GM19328 (cell line): ENCODE measurements at regions not wholly inside any gene's neighbourhood (a gene's known extent, or its start where the extent isn't known, plus 50 kb on each side); places are given as distances from the start of the nearest gene placed in this dataset.

Experiments
- ATAC-seq: cut with Tn5 transposase; IDR thresholded peaks from one replicate; pipeline ENCODE4 v1.9.1; 2021; ENCODE audit warnings: mild to moderate bottlenecking, moderate library complexity; ENCODE audit not compliant: unreplicated experiment

DNA sequence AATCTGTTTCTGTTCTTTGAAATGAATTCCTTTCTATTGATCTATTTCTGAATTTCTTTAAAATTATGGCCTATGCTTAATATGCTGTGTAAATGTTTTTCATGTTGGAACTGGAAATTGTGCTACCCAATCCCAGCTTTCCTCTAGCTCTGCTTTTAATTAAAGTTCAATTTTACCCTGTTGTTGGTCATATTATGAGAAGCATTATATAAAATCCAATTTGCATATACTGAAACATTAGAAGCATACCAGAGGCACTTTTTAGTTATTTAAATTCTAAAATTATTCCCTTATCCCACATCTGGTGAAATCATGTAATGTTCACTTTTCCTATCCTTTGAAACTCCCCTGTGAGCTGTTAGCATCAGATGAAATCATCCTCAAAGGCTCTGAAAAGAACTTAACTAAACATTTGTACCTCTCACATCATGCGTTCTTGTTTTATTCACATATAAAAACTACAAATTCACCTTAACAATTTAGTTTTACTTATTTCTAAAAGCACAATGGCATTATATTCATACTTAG is 160.6 kb upstream of the COL21A1 start:
- ATAC-seq = no peak

DNA sequence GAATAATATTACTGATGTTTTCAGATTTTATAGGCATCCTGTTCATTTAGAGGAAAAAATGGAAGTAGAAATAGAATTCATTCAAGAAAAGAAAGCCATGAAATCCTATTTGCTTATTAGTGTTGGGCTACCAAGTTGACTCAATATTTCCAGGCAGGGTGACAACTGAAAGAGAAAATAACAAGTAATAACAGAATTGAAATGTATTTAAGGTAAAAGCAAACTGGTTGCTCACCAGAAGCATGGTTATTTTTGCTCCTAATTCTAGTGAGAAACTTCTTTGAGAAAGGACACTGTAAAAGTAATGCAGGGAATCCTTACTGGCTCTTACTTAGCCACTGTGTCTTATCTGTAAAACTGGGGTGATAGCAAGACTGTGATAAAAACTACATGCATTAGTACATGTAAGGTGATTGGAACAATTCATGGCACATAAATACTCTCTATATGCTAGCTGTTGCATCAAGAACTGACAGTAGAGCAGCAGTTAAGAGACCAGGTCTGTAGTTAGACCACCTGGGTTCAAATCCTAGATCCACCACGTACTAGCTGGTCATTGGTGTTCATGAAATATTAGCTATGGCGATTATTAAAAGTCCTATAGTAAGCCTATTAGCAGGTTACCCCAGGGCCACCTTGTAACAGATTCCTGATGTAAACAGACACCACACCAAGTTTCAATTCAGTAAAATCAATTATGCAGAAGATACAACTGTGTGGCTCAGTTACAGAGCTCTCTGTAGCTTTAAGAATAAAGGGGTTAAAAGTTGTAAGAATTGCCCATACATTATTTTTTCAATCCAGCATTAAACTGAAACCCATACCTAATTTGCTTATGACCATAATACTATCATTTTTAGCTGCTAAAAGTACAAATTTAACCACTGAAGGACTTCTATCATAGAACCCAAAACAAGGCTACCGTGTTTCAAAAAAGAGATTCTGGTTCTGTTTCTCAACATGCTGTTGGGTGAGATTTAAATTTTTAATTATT is 159.2 kb upstream of the COL21A1 start:
- peak; percentile 51 for ATAC-seq

DNA sequence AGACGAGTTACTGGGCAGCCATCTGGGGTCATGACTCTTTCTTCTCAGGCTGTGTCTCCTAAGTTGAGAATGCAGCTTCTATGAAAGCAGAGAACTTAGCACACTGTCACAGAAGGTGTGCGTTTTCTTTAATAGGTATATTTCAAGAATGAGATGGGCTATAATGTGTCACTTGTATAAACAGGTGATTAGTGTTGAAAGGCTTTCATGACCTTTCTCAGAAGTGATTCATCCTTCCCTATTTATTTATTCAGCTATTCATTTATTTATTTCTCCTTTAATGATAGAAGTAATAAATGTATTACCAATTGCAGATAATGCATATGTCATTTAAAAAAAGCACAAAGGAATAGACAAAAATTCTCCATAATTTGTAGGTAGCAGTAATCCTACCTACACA is 157.2 kb upstream of the COL21A1 start:
- no peak for ATAC-seq

DNA sequence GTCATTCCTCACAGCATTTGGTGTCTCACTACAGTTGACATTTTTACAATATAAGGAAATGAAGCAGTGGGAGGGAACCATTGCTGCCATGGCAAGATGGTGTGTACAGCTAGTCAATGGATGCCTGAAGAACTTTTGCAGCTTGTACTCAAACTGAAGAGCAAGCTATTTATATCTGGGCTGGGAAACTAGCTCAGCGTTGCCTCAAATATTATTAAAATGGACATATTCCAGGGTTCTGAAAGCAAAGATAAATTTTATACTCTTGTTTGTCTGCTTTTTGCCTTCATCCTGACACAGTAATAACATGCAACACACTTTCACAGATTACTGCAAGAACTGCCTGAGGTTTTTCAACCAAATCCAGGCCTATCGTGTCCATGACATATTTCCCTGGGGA is 156.4 kb upstream of the COL21A1 start:
- no peak for ATAC-seq

DNA sequence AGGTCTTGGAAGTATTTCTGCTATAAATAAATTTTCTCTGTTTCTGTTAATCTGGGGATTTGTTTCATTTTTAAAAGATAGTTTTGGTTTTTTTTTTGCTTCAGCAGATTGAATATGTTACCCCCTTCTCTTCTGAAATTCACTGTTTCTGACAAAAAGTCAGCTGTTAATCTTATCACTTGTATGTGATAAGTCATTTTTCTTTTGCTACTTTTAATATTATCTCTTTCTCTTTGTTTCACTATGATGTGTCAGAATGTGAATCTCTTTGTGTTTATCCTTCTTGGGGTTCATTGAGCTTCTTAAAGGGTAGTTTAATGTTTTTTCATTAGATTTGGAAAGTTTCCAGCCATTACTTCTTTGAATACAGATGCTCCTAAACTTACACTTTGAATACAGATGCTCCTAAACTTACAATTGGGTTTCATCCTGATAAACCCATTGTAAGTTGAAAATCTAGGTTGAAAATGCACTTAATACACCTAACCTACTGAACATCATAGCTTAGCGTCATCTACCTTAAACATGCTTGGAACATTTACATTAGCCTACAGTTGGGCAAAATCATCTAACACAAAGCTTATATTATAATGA is 154.2 kb upstream of the COL21A1 start:
- ATAC-seq = no peak

DNA sequence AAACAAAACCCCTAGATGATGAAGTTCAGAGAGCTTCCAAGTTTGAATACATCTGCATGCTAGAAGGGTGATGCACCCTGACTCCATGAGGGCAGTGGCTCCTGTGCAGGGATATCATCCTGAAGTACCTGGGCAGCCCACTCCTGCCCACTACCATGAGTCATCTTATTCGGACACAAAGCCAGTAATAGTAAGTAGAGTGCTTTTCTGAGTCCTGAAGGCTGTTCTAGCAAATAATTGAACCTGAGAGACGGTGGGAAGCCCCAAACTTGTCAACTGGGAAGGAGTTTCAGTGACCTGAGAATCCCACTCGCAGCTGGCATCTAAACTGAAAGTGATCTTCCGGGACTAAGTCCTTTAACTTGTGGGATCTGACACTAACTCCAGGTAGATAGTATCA is 152.9 kb upstream of the COL21A1 start:
- ATAC-seq = no peak

DNA sequence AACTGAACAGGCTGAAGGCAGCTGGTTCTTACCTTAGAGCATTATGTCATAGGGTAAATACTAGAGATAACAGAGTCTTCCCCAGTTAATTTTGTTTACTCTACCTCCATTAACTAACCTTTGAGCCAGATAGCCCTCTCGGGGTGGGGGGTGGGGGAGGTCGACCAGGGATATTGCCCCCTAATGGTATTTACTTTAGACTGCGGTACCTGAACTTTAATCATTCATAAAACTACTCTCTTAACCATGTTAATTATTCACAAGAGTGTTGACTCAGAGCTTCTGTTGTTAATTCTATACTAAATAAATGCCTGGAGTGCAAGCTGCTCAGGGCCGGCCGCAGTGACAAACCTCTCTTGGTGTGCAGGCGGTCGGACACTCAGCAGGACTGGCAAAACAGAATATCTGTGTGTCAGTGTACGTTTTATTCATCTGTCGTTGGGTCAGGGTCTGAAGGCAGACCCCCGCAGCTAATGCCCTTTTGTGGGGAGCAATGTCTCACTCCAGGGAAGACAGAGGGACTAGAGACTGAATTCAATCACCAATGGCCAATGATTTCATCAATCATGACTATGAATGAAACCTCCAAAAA is 152.4 kb upstream of the COL21A1 start:
- ATAC-seq = no peak

DNA sequence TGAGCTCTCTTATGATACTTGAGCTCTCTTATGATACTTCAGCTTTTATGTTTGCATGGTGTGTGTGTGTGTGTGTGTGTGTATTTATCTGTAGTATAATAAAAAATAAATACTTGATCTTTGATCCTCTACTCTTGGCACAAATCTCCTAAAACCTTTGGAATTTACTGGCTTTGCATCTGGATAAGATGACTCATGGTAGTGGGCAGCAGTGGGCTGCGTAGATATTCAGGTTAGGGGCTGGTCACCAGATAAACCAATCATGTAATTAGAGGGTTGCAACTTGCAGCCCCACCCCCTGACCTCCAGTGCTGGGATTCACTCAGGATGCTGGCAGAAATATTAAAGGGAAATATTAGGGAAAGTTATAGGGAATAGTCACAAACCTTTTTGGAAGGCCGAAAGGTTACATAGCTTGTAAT is 151.9 kb upstream of the COL21A1 start:
- ATAC-seq = no peak

DNA sequence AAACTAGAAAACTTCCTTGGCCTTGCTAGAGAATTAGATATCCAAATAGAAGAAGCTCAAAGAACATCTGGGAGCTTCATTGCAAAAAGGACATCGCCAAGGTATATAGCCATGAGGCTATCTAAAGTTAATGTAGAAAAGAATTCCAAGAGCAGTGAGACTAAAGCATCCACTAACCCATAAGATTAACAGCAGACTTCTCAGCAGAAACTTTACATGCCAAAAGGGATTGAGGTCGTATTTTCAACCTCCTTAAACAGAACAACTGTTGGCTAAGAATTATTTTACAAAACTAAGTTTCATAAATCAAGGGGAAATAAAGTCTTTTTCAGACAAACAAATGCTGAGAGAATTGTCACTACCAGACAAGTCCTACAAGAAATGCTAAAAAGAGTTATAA is 149.1 kb upstream of the COL21A1 start:
- no peak for ATAC-seq

DNA sequence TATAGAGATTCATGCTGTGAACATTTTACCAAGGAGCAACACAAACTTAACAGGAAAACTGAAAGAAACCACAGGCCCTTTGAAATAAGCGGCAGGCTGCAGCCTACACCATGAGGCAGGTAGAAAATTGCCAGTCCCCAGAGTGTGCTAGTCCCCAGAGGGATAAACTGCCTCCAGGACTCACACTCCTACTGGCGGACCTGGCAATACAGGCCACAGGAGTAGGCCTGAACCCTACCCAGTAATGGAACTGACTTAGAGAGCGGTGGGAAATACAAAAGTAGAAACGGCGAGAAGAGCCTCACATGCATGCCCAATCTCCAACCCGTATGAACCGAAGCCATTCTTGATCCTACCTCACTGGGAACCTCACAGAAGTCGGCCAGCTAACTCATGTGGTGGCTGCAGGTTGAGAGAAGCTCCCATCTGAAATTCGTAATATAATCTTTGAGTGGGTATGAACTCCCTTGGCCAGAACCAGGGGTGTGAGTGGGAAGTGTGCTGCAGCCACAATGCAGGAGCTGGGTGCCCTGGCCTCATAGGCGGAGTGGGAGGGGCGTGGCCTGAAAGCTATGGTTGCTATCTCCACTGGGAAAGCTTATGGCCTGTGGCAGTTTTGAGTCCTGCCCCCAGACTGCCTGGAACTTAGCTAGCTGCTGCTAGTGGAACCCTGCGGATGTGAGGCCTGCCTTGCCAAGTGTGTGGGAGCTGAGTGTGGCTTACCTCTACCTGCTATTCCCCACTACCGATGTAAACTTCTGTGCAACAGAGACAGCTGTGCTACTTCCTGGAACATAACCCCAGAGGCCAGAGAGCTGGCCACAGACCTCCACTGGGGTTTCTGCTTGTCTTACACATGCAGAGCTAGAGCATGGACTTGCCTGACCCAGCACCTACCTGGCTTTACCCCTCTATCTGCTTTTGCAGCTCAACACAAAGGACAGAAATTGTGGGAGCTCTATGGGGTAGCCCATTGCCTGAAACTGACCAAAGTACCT is 146.5 kb upstream of the COL21A1 start:
- ATAC-seq = no peak

DNA sequence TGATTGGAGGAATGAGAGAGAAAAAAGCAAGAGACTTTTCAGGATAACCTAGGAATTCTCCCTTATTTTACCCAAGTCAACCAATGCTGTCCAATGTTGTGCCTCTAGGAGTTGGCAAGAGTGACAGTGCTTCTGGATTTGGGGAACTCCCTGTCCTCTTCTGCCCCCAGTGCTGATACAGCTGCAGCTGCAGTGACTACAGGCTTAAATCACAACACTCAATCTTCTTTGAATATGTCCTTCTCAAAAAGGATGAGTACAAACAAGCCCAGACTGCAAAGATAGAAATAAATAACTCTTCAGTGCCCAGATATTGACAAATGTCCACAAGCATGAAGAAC is 141.0 kb upstream of the COL21A1 start:
- no peak for ATAC-seq

DNA sequence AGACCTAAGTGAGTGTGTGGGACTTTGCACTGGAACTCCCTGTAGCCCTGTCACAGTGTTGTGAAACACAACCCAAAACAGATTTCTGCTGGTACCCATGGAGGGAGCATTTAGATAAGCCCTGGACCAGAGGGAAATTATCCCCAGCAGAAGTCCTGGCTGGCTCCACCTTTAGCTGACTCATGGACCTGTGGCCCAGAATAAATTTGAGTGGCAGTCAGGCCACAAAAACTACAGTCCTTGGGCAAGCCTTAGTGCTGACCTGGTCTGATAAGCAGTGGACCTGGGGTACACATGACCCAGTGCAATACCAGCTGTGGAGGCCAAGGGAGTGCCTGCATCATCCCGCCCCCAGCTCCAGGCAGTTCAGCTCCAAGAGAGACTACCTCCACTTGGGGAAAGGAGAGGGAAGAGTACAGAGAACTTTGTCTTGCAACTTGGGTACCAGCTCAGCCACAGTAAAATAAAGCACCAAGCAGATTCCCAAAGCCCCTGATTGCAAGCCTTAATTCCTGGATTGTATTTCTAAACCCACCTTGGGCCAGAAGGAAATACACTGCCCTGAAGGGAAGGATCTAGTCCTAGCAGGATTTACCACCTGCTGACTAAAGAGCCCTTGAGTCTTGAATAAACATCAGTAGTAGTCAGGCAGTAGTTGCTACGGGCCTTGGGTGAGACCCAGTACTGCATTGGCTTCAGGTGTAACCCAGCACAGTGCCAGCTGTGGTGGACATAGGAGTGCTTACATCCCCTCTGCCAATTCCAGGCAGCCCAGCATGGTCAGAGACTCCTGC is 140.4 kb upstream of the COL21A1 start:
- no peak for ATAC-seq

DNA sequence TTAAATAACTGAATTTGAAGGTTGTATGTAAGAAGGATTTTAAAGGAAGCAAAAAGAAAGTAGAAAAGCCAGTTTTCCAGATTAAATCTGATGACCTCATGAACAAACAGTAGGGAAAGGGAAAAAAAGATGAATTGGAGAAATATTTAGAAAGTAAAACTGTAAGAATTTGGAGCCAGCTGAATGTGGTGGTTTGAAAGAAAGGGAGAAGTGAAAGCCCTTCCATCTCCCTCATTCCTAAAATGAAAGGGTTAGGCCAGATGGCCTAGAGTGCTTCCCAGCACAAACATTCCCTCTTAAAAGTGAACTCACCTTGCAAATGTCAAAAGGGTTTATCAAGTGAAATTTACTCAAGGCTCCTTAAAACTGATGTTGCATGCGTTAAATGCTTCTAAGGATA is 139.3 kb upstream of the COL21A1 start:
- no peak for ATAC-seq

DNA sequence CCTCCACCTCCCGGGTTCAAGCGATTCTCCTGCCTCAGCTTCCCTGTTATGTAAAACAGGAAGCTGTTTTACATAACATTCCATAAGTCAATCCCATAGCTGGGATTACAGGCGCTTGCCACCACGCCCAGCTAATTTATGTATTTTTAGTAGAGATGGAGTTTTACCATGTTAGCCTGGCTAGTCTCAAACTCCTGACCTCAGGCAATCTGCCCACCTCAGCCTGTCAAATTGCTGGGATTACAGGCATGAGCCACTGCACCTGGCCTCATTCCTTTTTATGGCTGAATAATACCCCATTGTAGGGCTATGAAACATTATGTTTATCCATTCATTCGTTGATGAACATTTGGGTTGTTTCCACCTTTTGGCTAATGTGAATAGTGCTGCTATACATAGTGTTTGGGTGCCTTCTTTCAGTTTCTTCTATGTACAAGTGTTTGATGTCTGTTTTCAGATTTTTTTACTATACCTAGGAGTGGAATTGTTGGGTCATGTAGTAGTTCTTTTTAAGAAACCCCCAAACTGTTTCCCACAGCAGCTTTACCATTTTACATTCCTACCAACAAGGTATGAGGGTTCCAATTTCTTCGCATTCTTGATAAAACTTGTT is 138.7 kb upstream of the COL21A1 start:
- no peak for ATAC-seq

DNA sequence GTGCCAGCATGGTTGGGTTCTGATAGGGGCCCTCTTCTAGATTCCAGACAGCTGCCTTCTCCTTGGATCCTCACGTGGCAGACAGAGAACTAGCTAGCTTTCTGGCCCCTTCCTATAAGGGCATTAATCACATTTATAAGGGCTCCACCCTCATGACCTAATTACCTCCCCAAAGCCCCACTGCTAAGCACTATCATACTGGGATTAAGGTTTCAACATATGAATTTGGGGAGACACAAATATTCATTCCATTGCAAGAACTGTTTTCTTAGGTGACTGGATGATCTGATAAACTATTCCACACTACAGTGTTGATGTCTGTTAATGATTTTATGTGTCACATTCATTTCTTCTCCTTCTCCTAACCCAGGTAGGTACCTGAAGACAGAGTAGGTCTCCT is 135.8 kb upstream of the COL21A1 start:
- no peak for ATAC-seq

DNA sequence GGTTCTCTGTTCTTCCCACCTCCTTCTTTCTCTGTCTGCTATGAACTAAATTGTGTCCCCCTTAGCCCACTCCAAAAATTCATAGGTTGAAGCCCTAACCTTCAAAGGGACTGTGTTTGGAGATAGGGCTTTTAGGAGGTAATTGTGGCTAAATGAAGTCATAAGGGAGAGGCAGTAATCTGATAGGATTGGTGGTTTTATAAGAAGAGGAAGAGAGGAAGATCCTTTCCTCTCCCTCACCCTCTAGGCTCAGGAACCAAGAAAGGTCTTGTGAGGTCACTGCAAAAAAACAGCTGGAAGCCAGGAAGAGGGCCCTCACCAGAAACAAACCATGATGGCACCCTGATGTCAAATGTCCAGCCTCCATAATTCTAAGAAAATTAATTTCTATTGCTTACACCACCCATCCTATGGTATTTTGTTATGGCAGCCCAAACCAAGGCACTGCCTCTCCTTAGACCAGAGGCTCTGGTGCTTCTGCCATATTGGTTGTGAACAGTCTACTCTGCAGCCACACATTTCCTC is 135.1 kb upstream of the COL21A1 start:
- no peak for ATAC-seq

DNA sequence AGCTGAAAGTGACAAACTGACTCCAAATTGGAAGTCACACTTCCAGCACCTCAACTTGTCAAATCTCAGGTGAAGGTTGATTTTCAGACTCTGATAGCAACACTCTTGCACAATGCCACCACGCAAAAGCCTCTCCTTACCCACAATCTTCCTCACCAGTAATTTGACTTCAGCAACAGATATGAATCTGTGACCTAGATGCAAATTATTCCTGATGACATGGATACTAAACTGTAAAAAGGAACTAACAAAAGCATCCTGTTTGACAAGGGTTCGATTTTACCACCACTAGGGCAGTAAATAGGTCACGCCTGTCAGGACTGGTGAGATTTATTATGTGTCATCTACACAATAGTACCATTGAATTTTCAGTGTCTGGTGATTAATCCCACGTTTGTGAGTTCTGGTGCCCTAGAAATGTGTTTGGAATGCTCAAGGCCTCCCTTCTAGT is 134.4 kb upstream of the COL21A1 start:
- no peak for ATAC-seq

DNA sequence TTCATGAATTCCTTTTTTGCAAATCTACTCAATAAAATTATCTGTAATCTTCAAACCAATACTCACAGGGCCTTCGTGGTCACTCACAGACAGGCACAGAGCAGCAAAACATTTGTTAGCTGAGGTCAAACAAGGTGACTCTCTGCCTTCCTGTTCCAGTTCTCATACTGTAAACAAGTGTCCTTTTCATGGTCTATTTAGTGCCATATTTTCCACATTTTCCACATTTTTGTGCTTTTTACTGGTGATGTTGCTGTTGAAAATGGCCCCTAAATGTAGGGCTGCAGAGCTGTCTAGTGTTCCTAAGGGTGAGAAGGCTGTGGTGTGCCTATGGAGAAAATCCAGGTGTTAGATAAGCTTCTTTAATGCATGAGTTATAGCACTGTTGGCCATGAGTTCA is 133.1 kb upstream of the COL21A1 start:
- no peak for ATAC-seq

DNA sequence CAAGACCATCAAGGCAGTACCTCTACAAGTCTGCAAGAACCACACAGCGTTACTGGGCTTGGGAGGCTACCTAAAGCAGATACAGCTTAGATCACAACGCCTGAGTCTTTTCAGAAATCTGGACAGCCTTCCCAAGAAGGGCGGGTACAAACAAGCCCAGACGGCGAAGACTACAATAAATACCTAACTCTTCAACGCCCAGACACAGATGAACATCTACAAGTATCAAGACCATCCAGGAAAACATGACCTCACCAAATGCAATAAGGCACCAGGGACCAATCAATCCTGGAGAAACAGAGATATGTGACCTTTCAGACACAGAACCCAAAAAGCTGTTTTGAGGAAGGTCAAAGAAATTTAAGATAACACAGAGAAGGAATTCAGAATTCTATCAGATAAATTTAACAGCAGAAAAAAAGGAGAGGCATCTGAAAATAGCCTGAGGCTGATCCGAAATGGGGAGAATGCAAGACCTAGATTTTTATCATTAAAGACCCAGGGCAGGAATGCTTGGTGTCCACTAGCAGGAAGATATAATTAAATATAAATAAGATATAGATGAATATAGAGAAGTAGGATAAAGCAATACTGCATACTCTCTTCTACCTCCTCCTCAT is 131.7 kb upstream of the COL21A1 start:
- ATAC-seq = no peak
